Fibroblast of villous mesenchyme (primary cell): ENCODE measurements at regions not wholly inside any gene's neighbourhood (a gene's known extent, or its start where the extent isn't known, plus 50 kb on each side); places are given as distances from the start of the nearest gene placed in this dataset.

Source experiments
- DNase-seq: peaks from one replicate; pipeline ENCODE4 v3.0.0-alpha.2; 2010; ENCODE audit warnings: low read depth
- H3K4me3 ChIP-seq: 2 replicates; pipeline ENCODE4 v1.5.1; 2011; ENCODE audit warnings: low read depth, mild to moderate bottlenecking, low read length
- CTCF ChIP-seq: IDR thresholded peaks from 2 replicates; pipeline ENCODE4 v1.5.1; 2012; ENCODE audit warnings: low read depth, mild to moderate bottlenecking, low read length; ENCODE audit not compliant: insufficient read depth

- TF ChIP-seq CTCF: no peak
- no peak for DNase-seq
- H3K4me3 ChIP-seq: no peak overlapping the region
Measured at GRCh38 chr12:33562401-33562800, 122.8 kb upstream of the SYT10 start.

GRCh38 chr12:33566403-33566802 lies 126.8 kb upstream of the SYT10 start:
- no peak for TF ChIP-seq CTCF
- no peak for DNase-seq
- H3K4me3 ChIP-seq: no peak overlapping the region

- no peak for DNase-seq
- H3K4me3 ChIP-seq: no peak overlapping the region
- no peak for TF ChIP-seq CTCF
Measured at GRCh38 chr12:33575346-33575745, 135.7 kb upstream of the SYT10 start.

- H3K4me3 ChIP-seq: no peak overlapping the region
- no peak for DNase-seq
- no peak for TF ChIP-seq CTCF
Measured at GRCh38 chr12:33581613-33582122, 142.0 kb upstream of the SYT10 start.

GRCh38 chr12:33586576-33586975 lies 147.0 kb upstream of the SYT10 start:
- no peak for TF ChIP-seq CTCF
- H3K4me3 ChIP-seq: no peak overlapping the region
- DNase-seq: no peak

- no peak overlapping the region for H3K4me3 ChIP-seq
- DNase-seq: no peak
- no peak for TF ChIP-seq CTCF
Measured at GRCh38 chr12:33587354-33587753, 147.7 kb upstream of the SYT10 start.
